ENCODE measurements at regions not wholly inside any gene's neighbourhood (a gene's known extent, or its start where the extent isn't known, plus 50 kb on each side); places are given as distances from the start of the nearest gene placed in this dataset.

- no peaks in the 10 kb centered on the region for H3K27me3 ChIP-seq (ENCODE audit: insufficient read depth, low read depth, low read length)
- H3F3A ChIP-seq (ENCODE audit: insufficient read depth, low read length, poor library complexity, severe bottlenecking): no peaks in the 10 kb centered on the region
- H3K4me3 ChIP-seq (ENCODE audit: low read length): no peak overlapping the region
- no peaks in the 10 kb centered on the region for H3K36me3 ChIP-seq (ENCODE audit: insufficient read depth, low read length)
- H3K4me2 ChIP-seq (ENCODE audit: low read length): no peak overlapping the region
- no peak for TF ChIP-seq MXI1 (conservative IDR thresholded peaks at IDR 0.05; ENCODE audit: poor library complexity, severe bottlenecking)
- TF ChIP-seq CTCF (IDR thresholded peaks at IDR 0.05; ENCODE audit: poor library complexity, severe bottlenecking): no peak
- no peak for TF ChIP-seq TAF1 (IDR thresholded peaks at IDR 0.05; ENCODE audit: low read depth)
- TF ChIP-seq, protein P1, sequence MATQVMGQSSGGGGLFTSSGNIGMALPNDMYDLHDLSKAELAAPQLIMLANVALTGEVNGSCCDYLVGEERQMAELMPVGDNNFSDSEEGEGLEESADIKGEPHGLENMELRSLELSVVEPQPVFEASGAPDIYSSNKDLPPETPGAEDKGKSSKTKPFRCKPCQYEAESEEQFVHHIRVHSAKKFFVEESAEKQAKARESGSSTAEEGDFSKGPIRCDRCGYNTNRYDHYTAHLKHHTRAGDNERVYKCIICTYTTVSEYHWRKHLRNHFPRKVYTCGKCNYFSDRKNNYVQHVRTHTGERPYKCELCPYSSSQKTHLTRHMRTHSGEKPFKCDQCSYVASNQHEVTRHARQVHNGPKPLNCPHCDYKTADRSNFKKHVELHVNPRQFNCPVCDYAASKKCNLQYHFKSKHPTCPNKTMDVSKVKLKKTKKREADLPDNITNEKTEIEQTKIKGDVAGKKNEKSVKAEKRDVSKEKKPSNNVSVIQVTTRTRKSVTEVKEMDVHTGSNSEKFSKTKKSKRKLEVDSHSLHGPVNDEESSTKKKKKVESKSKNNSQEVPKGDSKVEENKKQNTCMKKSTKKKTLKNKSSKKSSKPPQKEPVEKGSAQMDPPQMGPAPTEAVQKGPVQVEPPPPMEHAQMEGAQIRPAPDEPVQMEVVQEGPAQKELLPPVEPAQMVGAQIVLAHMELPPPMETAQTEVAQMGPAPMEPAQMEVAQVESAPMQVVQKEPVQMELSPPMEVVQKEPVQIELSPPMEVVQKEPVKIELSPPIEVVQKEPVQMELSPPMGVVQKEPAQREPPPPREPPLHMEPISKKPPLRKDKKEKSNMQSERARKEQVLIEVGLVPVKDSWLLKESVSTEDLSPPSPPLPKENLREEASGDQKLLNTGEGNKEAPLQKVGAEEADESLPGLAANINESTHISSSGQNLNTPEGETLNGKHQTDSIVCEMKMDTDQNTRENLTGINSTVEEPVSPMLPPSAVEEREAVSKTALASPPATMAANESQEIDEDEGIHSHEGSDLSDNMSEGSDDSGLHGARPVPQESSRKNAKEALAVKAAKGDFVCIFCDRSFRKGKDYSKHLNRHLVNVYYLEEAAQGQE (IDR thresholded peaks at IDR 0.05; ENCODE audit: borderline replicate concordance): no peak
- TF ChIP-seq RAD21 (conservative IDR thresholded peaks at IDR 0.05): no peak
- TF ChIP-seq SMC3 (conservative IDR thresholded peaks at IDR 0.05; ENCODE audit: poor library complexity): no peak
- no peak for TF ChIP-seq POLR2AphosphoS5 (IDR thresholded peaks at IDR 0.05)
- no peak for TF ChIP-seq EZH2 (IDR thresholded peaks at IDR 0.05; ENCODE audit: borderline replicate concordance, insufficient read depth, low read length, poor library complexity, severe bottlenecking)
- TF ChIP-seq EP300 (conservative IDR thresholded peaks at IDR 0.05; ENCODE audit: poor library complexity, severe bottlenecking): no peak
- H3K9ac ChIP-seq (ENCODE audit: low read length): no peak overlapping the region
- no peak overlapping the region for H3K27ac ChIP-seq (ENCODE audit: low read length)
- H2AFZ ChIP-seq (ENCODE audit: low read depth, low read length): no peak overlapping the region
- H4K20me1 ChIP-seq (ENCODE audit: insufficient read depth): no peaks in the 10 kb centered on the region
- H3K79me2 ChIP-seq (replicated peaks; ENCODE audit: insufficient read depth, low read length): no peaks in the 10 kb centered on the region
- H3K9me3 ChIP-seq (ENCODE audit: low read length): no peaks in the 10 kb centered on the region
- H3K9me2 ChIP-seq (ENCODE audit: insufficient read depth, low read length): no peaks in the 10 kb centered on the region
Observed at GRCh38 chr9:135281791-135282737, 194.6 kb downstream of the OLFM1 start.

DNA sequence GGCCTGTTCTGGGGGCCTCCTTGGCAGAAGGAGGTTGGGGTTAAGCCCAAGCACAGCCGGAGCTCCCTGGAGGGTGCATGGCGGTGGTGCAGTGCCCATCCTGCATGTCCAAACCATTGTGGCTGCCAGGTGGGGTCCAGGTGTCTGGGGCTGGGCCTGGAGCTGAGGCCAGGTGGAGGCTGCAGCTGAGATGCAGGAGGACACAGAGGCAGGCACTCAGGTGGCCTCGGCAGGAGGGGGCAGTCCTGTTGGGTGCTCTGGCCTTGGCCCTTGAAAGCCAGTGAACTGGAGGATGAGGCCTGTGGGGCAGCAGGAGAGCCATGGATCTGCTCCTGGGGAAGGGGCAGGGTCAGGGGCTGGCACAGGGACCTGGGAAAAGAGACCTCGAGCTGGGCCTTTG, 195.3 kb downstream of the OLFM1 start:
- Histone ChIP-seq H3K4me2 (ENCODE audit: low read length) (no peak overlapping the region), H3K36me3 (ENCODE audit: insufficient read depth, low read length) (no peaks in the 10 kb centered on the region), H3K27me3 (ENCODE audit: insufficient read depth, low read depth, low read length) (no peaks in the 10 kb centered on the region), H3K9ac (ENCODE audit: low read length) (no peak overlapping the region), H3K4me3 (ENCODE audit: low read length) (no peak overlapping the region), H2AFZ (ENCODE audit: low read depth, low read length) (no peak overlapping the region), H3K9me3 (ENCODE audit: low read length) (no peaks in the 10 kb centered on the region), H3F3A (ENCODE audit: insufficient read depth, low read length, poor library complexity, severe bottlenecking) (no peaks in the 10 kb centered on the region), H3K27ac (ENCODE audit: low read length) (no peak overlapping the region), H4K20me1 (ENCODE audit: insufficient read depth) (no peaks in the 10 kb centered on the region), H3K79me2 (replicated peaks; ENCODE audit: insufficient read depth, low read length) (no peaks in the 10 kb centered on the region), H3K9me2 (ENCODE audit: insufficient read depth, low read length) (no peaks in the 10 kb centered on the region)
- TF ChIP-seq MXI1 (conservative IDR thresholded peaks at IDR 0.05; ENCODE audit: poor library complexity, severe bottlenecking) (no peak), CTCF (IDR thresholded peaks at IDR 0.05; ENCODE audit: poor library complexity, severe bottlenecking) (no peak), TAF1 (IDR thresholded peaks at IDR 0.05; ENCODE audit: low read depth) (no peak), SMC3 (conservative IDR thresholded peaks at IDR 0.05; ENCODE audit: poor library complexity) (no peak), EP300 (conservative IDR thresholded peaks at IDR 0.05; ENCODE audit: poor library complexity, severe bottlenecking) (no peak), EZH2 (IDR thresholded peaks at IDR 0.05; ENCODE audit: borderline replicate concordance, insufficient read depth, low read length, poor library complexity, severe bottlenecking) (no peak), POLR2AphosphoS5 (IDR thresholded peaks at IDR 0.05) (no peak), RAD21 (conservative IDR thresholded peaks at IDR 0.05) (no peak)
- TF ChIP-seq, protein P1 (IDR thresholded peaks at IDR 0.05; ENCODE audit: borderline replicate concordance): no peak
